Activated naive CD4-positive, alpha-beta T cell treated with anti-CD3 and anti-CD28 coated beads, Interleukin-2, amount 50 U/mL, for 24 hours (primary cell): ENCODE measurements at regions not wholly inside any gene's neighbourhood (a gene's known extent, or its start where the extent isn't known, plus 50 kb on each side); places are given as distances from the start of the nearest gene placed in this dataset.

Experiments
- H3K27ac Mint-ChIP-seq: one replicate; pipeline ENCODE4 v1.8.0; 2021; ENCODE audit warnings: mild to moderate bottlenecking, mixed read lengths
- H3K27me3 Mint-ChIP-seq: one replicate; pipeline ENCODE4 v1.8.0; 2021; ENCODE audit warnings: mixed read lengths
- H3K36me3 Mint-ChIP-seq: one replicate; pipeline ENCODE4 v1.8.0; 2021; ENCODE audit warnings: mixed read lengths
- H3K4me1 Mint-ChIP-seq: one replicate; pipeline ENCODE4 v1.8.0; 2021; ENCODE audit warnings: mixed read lengths
- H3K4me3 Mint-ChIP-seq: one replicate; pipeline ENCODE4 v1.8.0; 2021; ENCODE audit warnings: mild to moderate bottlenecking, mixed read lengths
- H3K9me3 Mint-ChIP-seq: one replicate; pipeline ENCODE4 v1.8.0; 2021; ENCODE audit warnings: mixed read lengths

- H3K4me3 Mint-ChIP-seq = no peak overlapping the region
- H3K27ac Mint-ChIP-seq = no peak overlapping the region
- peaks cover 2% of the 10 kb centered on the region for H3K27me3 Mint-ChIP-seq
- no peaks in the 10 kb centered on the region for H3K36me3 Mint-ChIP-seq
- H3K4me1 Mint-ChIP-seq = no peaks in the 10 kb centered on the region
- H3K9me3 Mint-ChIP-seq = no peaks in the 10 kb centered on the region
Observed at GRCh38 chr9:86893811-86894490, 53.4 kb downstream of the GAS1 start.

GRCh38 chr9:86892576-86892975, 54.7 kb downstream of the GAS1 start:
- no peak overlapping the region for H3K27ac Mint-ChIP-seq
- no peaks in the 10 kb centered on the region for H3K9me3 Mint-ChIP-seq
- H3K4me3 Mint-ChIP-seq = no peak overlapping the region
- H3K36me3 Mint-ChIP-seq = no peaks in the 10 kb centered on the region
- H3K4me1 Mint-ChIP-seq = no peaks in the 10 kb centered on the region
- H3K27me3 Mint-ChIP-seq = no peaks in the 10 kb centered on the region

- H3K4me3 Mint-ChIP-seq = no peak overlapping the region
- H3K9me3 Mint-ChIP-seq = no peaks in the 10 kb centered on the region
- no peak overlapping the region for H3K27ac Mint-ChIP-seq
- no peaks in the 10 kb centered on the region for H3K36me3 Mint-ChIP-seq
- H3K4me1 Mint-ChIP-seq = no peaks in the 10 kb centered on the region
- H3K27me3 Mint-ChIP-seq = no peaks in the 10 kb centered on the region
Observed at GRCh38 chr9:86891886-86892437, 55.3 kb downstream of the GAS1 start.

GRCh38 chr9:86891091-86891490, 56.2 kb downstream of the GAS1 start:
- Mint-ChIP-seq H3K27ac (no peak overlapping the region), H3K36me3 (no peaks in the 10 kb centered on the region), H3K27me3 (peaks cover 4% of the 10 kb centered on the region), H3K9me3 (no peaks in the 10 kb centered on the region), H3K4me3 (no peak overlapping the region), H3K4me1 (no peaks in the 10 kb centered on the region)

- H3K4me3 Mint-ChIP-seq = no peak overlapping the region
- H3K27ac Mint-ChIP-seq = no peak overlapping the region
- H3K9me3 Mint-ChIP-seq = no peaks in the 10 kb centered on the region
- peaks cover 6% of the 10 kb centered on the region for H3K27me3 Mint-ChIP-seq
- no peaks in the 10 kb centered on the region for H3K36me3 Mint-ChIP-seq
- H3K4me1 Mint-ChIP-seq = no peaks in the 10 kb centered on the region
Observed at GRCh38 chr9:86885232-86885631, 62.1 kb downstream of the GAS1 start.

GRCh38 chr9:86876621-86877196, 70.6 kb downstream of the GAS1 start:
- Mint-ChIP-seq H3K27me3 (peaks cover 14% of the 10 kb centered on the region), H3K36me3 (no peaks in the 10 kb centered on the region), H3K4me3 (no peak overlapping the region), H3K4me1 (no peaks in the 10 kb centered on the region), H3K9me3 (no peaks in the 10 kb centered on the region), H3K27ac (no peak overlapping the region)

GRCh38 chr9:86868616-86869015, 78.7 kb downstream of the GAS1 start:
- H3K4me1 Mint-ChIP-seq = no peaks in the 10 kb centered on the region

GRCh38 chr9:86867804-86868313, 79.4 kb downstream of the GAS1 start:
- H3K4me3 Mint-ChIP-seq = no peak overlapping the region
- no peaks in the 10 kb centered on the region for H3K9me3 Mint-ChIP-seq
- H3K27ac Mint-ChIP-seq = no peak overlapping the region
- H3K36me3 Mint-ChIP-seq = no peaks in the 10 kb centered on the region
- peaks cover 4% of the 10 kb centered on the region for H3K27me3 Mint-ChIP-seq
- no peaks in the 10 kb centered on the region for H3K4me1 Mint-ChIP-seq

More at GRCh38 chr9:86868616-86869015, 78.7 kb downstream of the GAS1 start:
- no peak overlapping the region for H3K27ac Mint-ChIP-seq
- H3K9me3 Mint-ChIP-seq = no peaks in the 10 kb centered on the region
- H3K36me3 Mint-ChIP-seq = no peaks in the 10 kb centered on the region
- peaks cover 2% of the 10 kb centered on the region for H3K27me3 Mint-ChIP-seq
- H3K4me3 Mint-ChIP-seq = no peak overlapping the region

- Mint-ChIP-seq H3K9me3 (no peaks in the 10 kb centered on the region), H3K4me3 (no peak overlapping the region), H3K36me3 (no peaks in the 10 kb centered on the region), H3K27me3 (peaks cover 3% of the 10 kb centered on the region), H3K4me1 (no peaks in the 10 kb centered on the region), H3K27ac (no peak overlapping the region)
Observed at GRCh38 chr9:86865952-86866351, 81.4 kb downstream of the GAS1 start.

GRCh38 chr9:86860006-86860405, 87.3 kb downstream of the GAS1 start:
- Mint-ChIP-seq H3K27ac (no peak overlapping the region), H3K27me3 (peaks cover 7% of the 10 kb centered on the region), H3K9me3 (no peaks in the 10 kb centered on the region), H3K4me1 (no peaks in the 10 kb centered on the region), H3K4me3 (no peak overlapping the region), H3K36me3 (no peaks in the 10 kb centered on the region)

- H3K27me3 Mint-ChIP-seq = peaks cover 7% of the 10 kb centered on the region
- no peak overlapping the region for H3K4me3 Mint-ChIP-seq
- H3K9me3 Mint-ChIP-seq = no peaks in the 10 kb centered on the region
- no peak overlapping the region for H3K27ac Mint-ChIP-seq
- H3K4me1 Mint-ChIP-seq = no peaks in the 10 kb centered on the region
- no peaks in the 10 kb centered on the region for H3K36me3 Mint-ChIP-seq
Observed at GRCh38 chr9:86859056-86859455, 88.2 kb downstream of the GAS1 start.

GRCh38 chr9:86858009-86858408, 89.3 kb downstream of the GAS1 start:
- H3K4me1 Mint-ChIP-seq = no peaks in the 10 kb centered on the region
- H3K4me3 Mint-ChIP-seq = no peak overlapping the region
- no peaks in the 10 kb centered on the region for H3K36me3 Mint-ChIP-seq
- peaks cover 8% of the 10 kb centered on the region for H3K27me3 Mint-ChIP-seq
- H3K9me3 Mint-ChIP-seq = no peaks in the 10 kb centered on the region
- no peak overlapping the region for H3K27ac Mint-ChIP-seq

GRCh38 chr9:86856259-86856658, 91.0 kb downstream of the GAS1 start:
- H3K27me3 Mint-ChIP-seq = peaks cover 14% of the 10 kb centered on the region
- no peak overlapping the region for H3K27ac Mint-ChIP-seq
- peaks cover 7% of the 10 kb centered on the region for H3K9me3 Mint-ChIP-seq
- H3K4me1 Mint-ChIP-seq = no peaks in the 10 kb centered on the region
- no peaks in the 10 kb centered on the region for H3K36me3 Mint-ChIP-seq
- no peak overlapping the region for H3K4me3 Mint-ChIP-seq

GRCh38 chr9:86854898-86855523, 92.3 kb downstream of the GAS1 start:
- peaks cover 14% of the 10 kb centered on the region for H3K27me3 Mint-ChIP-seq
- H3K4me3 Mint-ChIP-seq = no peak overlapping the region
- H3K27ac Mint-ChIP-seq = no peak overlapping the region
- H3K4me1 Mint-ChIP-seq = no peaks in the 10 kb centered on the region
- no peaks in the 10 kb centered on the region for H3K36me3 Mint-ChIP-seq
- peaks cover 7% of the 10 kb centered on the region for H3K9me3 Mint-ChIP-seq

- H3K27ac Mint-ChIP-seq = no peak overlapping the region
- H3K27me3 Mint-ChIP-seq = peaks cover 2% of the 10 kb centered on the region
- H3K4me3 Mint-ChIP-seq = no peak overlapping the region
- H3K36me3 Mint-ChIP-seq = no peaks in the 10 kb centered on the region
- no peaks in the 10 kb centered on the region for H3K4me1 Mint-ChIP-seq
- peaks cover 2% of the 10 kb centered on the region for H3K9me3 Mint-ChIP-seq
Observed at GRCh38 chr9:86846656-86847055, 100.7 kb downstream of the GAS1 start.

- Mint-ChIP-seq H3K27ac (no peak overlapping the region), H3K4me1 (no peaks in the 10 kb centered on the region), H3K36me3 (no peaks in the 10 kb centered on the region), H3K4me3 (no peak overlapping the region), H3K27me3 (peaks cover 7% of the 10 kb centered on the region), H3K9me3 (no peaks in the 10 kb centered on the region)
Observed at GRCh38 chr9:86843206-86843605, 104.1 kb downstream of the GAS1 start.
